HG03460 (cell line): ENCODE measurements at regions not wholly inside any gene's neighbourhood (a gene's known extent, or its start where the extent isn't known, plus 50 kb on each side); places are given as distances from the start of the nearest gene placed in this dataset.

Experiments
- ATAC-seq: cut with Tn5 transposase; IDR thresholded peaks from one replicate; pipeline ENCODE4 v1.9.1; 2021; ENCODE audit not compliant: unreplicated experiment

DNA sequence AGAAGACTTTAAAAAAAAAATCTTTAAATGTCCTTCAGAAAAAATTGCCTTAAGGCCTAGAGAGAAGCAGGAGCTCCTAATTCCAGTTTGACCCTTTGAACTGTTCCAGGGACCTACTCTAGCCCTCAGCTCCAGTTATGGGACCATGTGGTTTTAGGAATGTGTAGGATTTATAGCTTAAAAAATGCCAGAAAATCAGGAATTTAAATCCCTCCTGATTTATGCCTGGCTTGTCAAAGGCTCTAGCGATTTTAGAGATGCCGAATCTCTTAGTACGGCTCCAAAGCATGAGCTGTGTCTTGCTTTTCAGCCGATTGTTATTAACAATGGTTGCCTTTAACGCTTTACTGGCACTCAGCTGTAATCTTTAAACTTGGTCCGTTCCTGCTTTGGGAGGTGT, 130.6 kb upstream of the NPVF start:
- no peak for ATAC-seq

DNA sequence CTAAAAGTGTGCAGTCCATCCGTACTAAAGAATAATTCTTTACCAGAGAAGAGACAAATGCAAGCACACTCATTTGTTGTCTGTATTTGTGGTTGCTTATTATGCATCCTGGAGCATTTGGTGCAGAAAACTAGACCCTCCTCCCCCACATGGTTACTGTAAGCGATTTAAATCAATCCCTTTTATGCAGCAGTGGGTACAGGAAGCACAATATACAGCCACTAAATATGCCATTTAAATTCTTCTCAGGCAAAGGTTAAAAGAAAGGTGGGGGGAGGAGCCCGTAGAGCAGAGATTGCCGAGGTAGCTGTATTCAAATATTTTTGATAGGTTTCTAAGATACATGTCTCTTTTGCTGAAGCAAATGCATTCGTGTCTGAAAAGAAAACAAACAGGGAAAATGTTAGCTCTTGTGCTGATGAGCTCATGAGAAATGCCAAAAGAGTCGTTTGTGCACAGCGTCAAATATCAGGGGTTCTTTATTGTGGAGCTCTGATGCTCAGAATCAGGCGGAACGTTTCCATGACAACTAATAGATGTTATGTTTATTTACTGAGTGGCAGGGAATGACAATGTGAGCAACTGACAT, 131.3 kb upstream of the NPVF start:
- ATAC-seq, result no peak

DNA sequence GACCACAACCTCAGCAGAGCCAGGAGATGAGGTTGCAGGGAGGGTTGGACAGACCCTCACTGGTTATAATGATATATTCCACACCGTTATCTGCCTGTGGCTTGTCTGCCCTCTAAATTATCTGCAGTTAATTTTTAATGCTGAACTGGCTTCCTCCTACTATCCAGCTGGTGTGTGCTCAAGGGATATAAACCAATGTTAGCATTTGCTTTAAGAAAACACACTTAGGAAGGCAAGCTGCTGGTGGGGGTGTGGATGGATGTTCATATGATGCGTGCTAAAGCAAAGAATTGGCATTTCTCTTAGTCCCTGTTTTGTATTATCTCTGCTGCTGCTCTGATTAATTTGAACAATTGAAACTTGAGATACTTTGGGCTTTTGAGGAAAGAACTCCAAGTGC, 132.2 kb upstream of the NPVF start:
- no peak for ATAC-seq

- no peak for ATAC-seq
Measured at GRCh38 chr7:25361387-25361786, 133.1 kb upstream of the NPVF start.

DNA sequence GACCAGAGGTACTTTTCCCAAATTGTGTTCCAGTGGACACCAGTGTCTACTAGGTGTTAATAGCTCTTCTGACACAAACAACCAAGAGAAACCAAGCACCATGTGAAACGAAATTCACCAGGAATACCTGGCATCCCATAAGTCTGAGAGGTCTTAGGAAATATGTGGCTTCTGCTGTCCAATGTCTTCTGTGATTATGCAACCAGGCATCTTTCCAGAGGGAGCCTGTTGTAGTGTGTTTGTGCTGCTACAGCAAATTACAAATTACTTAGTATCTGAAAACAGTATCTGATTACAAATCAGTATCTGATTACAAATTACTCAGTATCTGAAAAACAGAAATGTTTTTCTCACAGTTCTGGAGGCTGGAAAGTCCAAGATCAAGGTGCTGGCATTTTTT, 133.6 kb upstream of the NPVF start:
- ATAC-seq, result no peak

DNA sequence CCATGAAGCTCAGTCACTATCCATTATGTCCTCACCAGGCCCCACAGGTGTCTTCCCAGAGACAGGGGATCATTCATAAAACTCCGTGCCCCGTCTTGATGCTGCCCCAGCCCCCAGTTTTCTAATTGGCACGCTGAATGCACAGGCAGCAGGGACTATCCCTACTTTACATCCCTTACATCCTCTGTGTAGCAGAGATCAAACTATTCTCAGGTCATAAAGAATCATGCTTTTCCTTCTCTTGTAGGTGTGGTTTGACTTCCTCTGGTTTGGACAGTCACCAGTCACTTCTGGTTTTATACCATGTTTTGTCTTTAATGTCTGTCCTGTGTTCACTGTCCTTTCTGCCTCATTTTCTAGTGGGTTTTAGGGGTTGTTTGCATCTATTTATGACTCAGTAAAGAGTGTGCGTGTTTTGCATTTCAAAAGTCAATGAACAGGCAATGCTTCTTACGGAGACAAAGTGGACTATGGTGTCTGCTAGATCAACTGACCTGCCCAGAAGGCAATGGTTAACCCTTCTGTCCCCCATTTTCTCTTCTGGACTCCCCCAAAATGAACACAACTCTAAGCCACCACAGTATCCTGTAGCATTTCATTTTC, 140.4 kb upstream of the NPVF start:
- ATAC-seq, result no peak

GRCh38 chr7:25369786-25370185, 141.5 kb upstream of the NPVF start:
- ATAC-seq, result no peak

DNA sequence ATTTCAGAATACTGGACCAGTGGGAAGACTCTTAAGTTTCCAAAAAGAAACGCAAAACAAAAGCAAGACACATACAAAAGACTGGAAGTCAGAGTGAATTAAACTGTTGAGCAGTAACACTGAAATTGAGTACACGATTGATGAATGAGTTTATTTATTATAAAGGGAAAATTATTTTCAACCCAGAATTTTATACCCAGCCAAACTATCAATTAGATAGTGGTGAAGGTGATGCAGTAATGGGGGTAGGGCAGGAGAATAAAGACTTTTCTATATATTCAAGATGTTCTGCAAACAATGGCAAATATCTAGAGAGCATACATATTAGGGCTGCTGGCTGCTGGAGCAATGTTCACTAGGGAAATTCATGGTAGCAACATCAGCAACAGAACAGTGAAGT, 143.7 kb upstream of the NPVF start:
- no peak for ATAC-seq

DNA sequence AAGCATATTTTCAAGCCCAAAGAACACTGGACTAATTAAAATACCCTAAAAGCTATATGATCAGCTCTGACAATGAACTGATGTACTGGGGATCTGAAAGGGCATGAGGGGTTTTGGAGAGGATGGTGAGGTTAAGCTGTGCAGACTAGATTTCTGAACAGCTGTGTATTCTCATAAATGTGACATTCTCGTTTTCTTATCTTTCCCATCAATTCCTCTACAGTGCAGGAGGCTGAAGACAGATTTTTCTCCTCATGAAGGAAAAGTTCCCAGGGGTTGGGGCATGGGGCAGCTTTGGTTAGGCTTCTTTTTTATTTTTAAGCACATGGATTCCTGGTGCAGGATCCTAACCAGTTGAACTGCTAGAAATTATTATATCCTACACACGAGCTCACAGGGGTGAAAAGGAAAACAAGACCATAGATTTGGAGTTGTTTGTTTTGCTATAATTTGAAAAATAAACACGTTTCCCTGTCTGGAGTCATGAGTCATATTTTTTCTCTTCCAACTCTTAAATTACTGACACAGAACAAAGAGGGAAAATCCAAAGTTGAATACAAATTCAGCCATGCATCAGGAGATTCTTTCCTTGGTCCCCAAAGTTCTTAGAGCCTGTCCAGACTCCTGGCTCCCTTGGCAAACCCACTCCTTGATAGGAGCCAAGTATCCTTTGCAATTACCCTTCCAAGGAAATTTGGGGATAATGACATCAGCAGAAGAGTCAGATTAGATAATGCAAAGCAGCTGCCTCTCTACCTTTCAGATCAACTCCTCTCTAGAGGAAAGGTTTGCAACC, 147.7 kb upstream of the NPVF start:
- ATAC-seq, result no peak

GRCh38 chr7:25379351-25380300, 151.3 kb upstream of the NPVF start:
- ATAC-seq, result no peak

GRCh38 chr7:25381818-25382589, 153.7 kb upstream of the NPVF start:
- ATAC-seq, result no peak

DNA sequence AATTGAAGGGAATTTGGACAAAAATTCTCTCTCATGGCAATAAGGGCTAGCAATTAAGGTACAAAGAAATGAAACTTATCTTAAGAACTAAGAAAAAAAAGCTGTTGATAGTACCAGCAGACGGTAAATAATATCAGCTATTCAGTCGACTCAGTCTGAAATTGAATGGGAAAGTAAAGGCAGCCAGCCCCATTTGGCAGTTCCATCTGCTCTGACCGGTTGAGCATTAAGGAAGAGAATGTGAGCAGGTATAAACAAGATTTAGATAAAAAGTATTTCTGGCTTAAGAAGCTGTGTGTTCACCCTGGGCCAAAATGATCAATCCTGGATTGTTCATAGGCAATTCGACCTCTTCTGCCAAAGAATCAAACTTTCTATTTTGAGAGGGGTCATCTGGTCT, 154.6 kb upstream of the NPVF start:
- no peak for ATAC-seq

- no peak for ATAC-seq
Measured at GRCh38 chr7:25383402-25383801, 155.1 kb upstream of the NPVF start.

- no peak for ATAC-seq
Measured at GRCh38 chr7:25384788-25385505, 156.7 kb upstream of the NPVF start.

DNA sequence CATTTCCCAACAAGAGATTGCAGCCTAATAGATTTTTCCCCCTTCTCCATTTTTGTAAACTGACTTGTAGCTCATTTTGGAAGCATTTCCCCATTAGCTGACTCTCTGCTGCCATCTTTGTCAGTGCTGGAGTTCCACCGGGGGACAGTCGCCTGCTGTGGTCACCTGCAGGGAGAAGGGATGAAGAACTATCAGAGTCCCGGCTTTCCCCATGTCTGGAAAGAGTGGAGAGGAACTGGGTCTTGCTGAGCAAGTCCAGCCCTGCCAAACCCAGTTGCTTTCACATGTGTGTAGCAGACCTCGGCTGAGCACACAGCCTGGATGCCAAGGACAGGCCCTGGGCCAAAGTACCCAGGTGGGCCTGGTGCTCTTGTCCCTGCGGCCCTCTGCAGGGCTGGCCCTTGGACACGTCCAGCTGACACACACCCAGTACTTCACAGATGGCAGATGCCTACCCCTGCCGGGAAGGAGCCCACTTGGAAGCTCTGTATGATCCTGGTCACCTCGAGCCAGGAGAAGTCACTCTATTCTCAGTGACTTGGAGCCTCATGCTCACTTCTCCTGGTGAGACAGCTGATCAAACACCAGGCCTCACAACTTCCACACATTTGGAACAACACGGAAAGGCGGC, 157.3 kb upstream of the NPVF start:
- ATAC-seq, result no peak

GRCh38 chr7:25386311-25386744, 158.0 kb upstream of the NPVF start:
- no peak for ATAC-seq

GRCh38 chr7:25388681-25389080, 160.4 kb upstream of the NPVF start:
- no peak for ATAC-seq

DNA sequence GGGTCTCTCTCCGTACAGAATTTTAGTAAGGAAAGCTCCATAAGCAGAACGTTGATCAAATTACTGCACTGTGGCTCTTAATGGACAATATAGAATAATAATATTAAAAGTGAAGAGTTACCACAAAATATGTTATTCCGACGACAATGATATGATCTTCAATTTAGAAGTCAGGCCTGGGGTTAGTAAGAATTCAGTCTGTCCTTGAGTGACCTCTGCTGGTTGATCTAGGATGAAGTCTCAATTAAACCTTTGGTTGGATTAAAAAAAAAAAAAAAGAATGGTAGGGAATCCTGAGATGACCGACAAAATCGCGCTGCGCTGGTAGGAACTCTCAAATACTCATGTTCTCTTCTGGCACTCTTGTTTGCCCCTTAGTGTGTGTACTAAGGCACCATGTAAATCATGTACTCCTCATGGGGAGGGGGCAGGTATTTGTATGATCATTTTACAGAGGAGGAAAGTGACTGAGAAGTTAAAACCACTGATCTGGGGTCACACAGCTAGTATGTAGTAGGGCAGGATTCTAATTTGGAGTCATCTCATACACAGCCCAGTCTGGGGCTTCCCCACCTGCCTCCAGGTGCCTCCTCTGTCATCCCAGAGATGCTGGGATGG, 161.3 kb upstream of the NPVF start:
- no peak for ATAC-seq

DNA sequence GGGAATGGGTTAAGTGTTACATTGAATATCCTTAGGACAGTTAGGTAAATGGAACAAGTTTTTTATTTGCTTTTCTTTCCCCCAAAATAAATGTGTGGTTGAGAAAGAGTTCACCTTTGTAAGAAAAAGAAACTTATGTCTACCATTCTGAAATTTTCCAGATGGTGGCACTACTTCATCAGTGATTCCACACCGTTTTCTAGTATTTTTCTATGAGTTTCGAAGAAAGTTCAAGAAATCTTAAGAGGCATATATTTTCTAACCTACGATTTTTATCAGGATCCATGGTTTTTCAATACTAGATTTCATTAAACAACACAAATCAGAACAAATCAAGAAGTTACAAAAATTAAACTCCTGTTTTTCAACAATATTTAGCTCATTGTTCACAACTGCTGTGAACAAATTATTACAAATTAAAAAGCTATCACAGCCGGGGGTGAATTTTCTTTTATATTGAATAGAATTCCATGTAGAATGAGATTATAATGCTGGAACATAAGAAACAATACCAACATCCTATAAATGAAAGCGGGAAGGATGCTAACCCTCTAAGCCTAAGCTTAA, 163.1 kb upstream of the NPVF start:
- ATAC-seq, result no peak
